RWPE2 (cell line): ENCODE measurements at regions not wholly inside any gene's neighbourhood (a gene's known extent, or its start where the extent isn't known, plus 50 kb on each side); places are given as distances from the start of the nearest gene placed in this dataset.
"Not testable (repeated sequence)": the region's sequence is repeated elsewhere in the genome, so short reads cannot be mapped to it uniquely, and the experiment has no call there.

Experiments
- ATAC-seq: fragments of 200-7000 bp; cut with Tn5 transposase; 3 replicates; pipeline ENCODE4 v1.9.1; 2021; ENCODE audit warnings: low read depth
- DNase-seq: peaks from one replicate; pipeline ENCODE4 v3.0.0-alpha.2; 2020; ENCODE audit warnings: low spot score
- H3K27ac ChIP-seq: fragments of 450-650 bp; 2 replicates; pipeline ENCODE4 v1.5.1; 2017; ENCODE audit warnings: mild to moderate bottlenecking; ENCODE audit not compliant: poor library complexity, severe bottlenecking
- H3K27me3 ChIP-seq: fragments of 250-450 bp; sonication (Bioruptor Pico); 2 replicates; pipeline ENCODE4 v1.5.1; 2021; ENCODE audit warnings: mild to moderate bottlenecking, moderate library complexity; ENCODE audit not compliant: insufficient read depth, poor library complexity, severe bottlenecking
- H3K36me3 ChIP-seq: fragments of 250-450 bp; sonication (Bioruptor Pico); 2 replicates; pipeline ENCODE4 v1.5.1; 2020; ENCODE audit warnings: low read depth, mild to moderate bottlenecking, moderate library complexity
- H3K4me1 ChIP-seq: fragments of 250-450 bp; sonication (Bioruptor Pico); 2 replicates; pipeline ENCODE4 v1.5.1; 2021; ENCODE audit warnings: mild to moderate bottlenecking, moderate library complexity; ENCODE audit not compliant: insufficient read depth, poor library complexity, severe bottlenecking
- H3K4me3 ChIP-seq: fragments of 250-450 bp; sonication (Bioruptor Pico); 2 replicates; pipeline ENCODE4 v1.5.1; 2021; ENCODE audit warnings: mild to moderate bottlenecking, moderate library complexity; ENCODE audit not compliant: severe bottlenecking
- H3K9me3 ChIP-seq: fragments of 250-450 bp; sonication (Bioruptor Pico); 2 replicates; pipeline ENCODE4 v1.5.1; 2021; ENCODE audit warnings: mild to moderate bottlenecking, moderate library complexity; ENCODE audit not compliant: severe bottlenecking
- CTCF ChIP-seq: fragments of 450-650 bp; IDR thresholded peaks from one replicate; pipeline ENCODE4 v1.5.1; 2017; ENCODE audit warnings: mild to moderate bottlenecking, moderate library complexity; ENCODE audit not compliant: poor library complexity, severe bottlenecking

DNA sequence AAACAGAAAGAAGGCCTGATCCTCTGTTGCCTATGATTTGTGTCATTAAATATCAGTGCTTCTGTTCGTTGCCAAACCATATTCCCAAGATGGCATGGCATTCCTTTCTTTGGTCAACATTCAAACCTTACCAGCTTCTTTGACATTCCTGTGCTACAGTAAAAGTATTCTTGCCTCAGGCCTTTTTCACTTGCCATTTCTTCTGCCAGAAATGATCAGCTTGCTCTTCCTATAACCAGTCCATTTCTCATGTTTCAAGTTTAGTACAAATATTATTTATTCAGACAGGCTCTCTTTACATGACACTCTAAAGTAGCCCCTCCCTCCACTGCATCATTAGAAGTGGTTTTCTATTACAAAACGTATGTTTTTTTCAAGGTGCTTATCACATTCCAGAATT is 278.3 kb downstream of the KCNJ2 start:
- ATAC-seq (peak; percentile 29; the same call in 2 of the 3 replicates), DNase-seq (no peak)

DNA sequence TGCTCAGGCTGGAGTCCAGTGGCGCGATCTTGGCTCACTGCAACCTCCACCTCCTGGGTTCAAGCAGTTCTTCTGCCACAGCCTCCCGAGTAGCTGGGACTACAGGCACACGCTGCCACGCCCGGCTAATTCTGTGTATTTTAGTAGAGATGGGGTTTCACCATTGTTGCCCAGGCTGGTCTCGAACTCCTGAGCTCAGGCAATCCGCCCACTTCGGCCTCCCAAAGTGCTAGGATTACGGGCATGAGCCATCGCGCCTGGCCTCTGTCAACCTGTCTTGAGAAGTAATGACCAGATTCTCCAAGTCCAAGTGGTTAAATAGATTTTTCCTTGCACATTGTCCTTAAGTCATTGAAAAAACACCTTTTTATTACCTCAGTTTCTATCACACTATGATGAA is 283.7 kb downstream of the KCNJ2 start:
- not testable (repeated sequence) for DNase-seq, H3K27ac ChIP-seq, H3K9me3 ChIP-seq, ATAC-seq, H3K27me3 ChIP-seq, H3K36me3 ChIP-seq, H3K4me1 ChIP-seq, H3K4me3 ChIP-seq

More for the DNA sequence above, 278.3 kb downstream of the KCNJ2 start:
- Histone ChIP-seq H3K27me3 (no peaks in the 10 kb centered on the region), H3K4me1 (peaks cover 3% of the 10 kb centered on the region), H3K27ac (no peak overlapping the region), H3K4me3 (no peak overlapping the region), H3K36me3 (no peaks in the 10 kb centered on the region), H3K9me3 (no peaks in the 10 kb centered on the region)
- TF ChIP-seq CTCF, result no peak

- Histone ChIP-seq H3K4me1 (no peaks in the 10 kb centered on the region), H3K27me3 (no peaks in the 10 kb centered on the region), H3K36me3 (no peaks in the 10 kb centered on the region), H3K4me3 (no peak overlapping the region), H3K27ac (no peak overlapping the region), H3K9me3 (no peaks in the 10 kb centered on the region)
- ATAC-seq (no peak), DNase-seq (no peak)
- TF ChIP-seq CTCF, result no peak
Measured at GRCh38 chr17:70454377-70454776, 285.0 kb downstream of the KCNJ2 start.

DNA sequence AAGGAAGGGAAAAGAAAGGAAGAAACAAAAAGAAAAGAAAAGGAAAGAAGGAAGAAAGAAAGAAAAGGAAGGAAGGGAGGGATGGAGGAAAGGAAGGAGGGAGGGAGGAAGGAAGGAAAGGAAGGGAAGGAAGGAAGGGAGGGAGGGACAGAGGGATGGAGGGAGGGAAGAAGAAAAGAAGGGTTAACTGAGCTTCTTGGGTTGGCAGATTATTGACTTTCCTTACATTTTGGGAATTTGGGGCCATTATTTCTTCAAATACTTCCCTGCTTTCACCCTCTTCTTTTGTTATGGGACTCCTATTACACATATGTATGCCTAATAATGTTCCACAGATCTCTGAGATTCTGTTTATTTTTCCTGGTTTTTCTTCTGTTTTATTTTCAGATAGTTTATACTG is 285.6 kb downstream of the KCNJ2 start:
- no peak for TF ChIP-seq CTCF
- H3K27ac ChIP-seq, result no peak overlapping the region

DNA sequence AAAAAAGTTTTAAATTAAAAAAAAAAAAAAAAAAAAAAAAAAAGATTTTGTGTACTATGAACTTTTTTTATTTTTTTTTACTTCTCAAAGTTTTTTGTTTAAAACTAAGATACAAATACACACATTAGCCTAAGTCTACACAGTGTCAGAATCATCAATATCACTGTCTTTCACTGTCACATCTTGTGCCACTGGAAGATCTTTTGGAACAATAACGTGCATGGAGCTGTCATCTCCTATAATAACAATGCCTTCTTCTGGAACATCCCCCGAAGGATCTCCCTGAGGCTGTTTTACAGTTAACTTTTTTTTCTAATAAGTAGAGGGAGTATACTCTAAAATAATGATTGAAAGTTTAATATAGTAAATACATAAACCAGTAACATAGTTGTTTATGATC is 295.7 kb downstream of the KCNJ2 start:
- no peak for TF ChIP-seq CTCF
- ATAC-seq (no peak), DNase-seq (no peak)
- no peaks in the 10 kb centered on the region for H3K9me3 ChIP-seq
- H3K27ac ChIP-seq, result no peak overlapping the region
- H3K4me3 ChIP-seq, result no peak overlapping the region
- H3K36me3 ChIP-seq, result no peaks in the 10 kb centered on the region
- H3K4me1 ChIP-seq, result no peaks in the 10 kb centered on the region
- H3K27me3 ChIP-seq, result peaks cover 16% of the 10 kb centered on the region

More for the DNA sequence above, 285.6 kb downstream of the KCNJ2 start:
- no peaks in the 10 kb centered on the region for H3K36me3 ChIP-seq
- no peak overlapping the region for H3K4me3 ChIP-seq
- no peaks in the 10 kb centered on the region for H3K27me3 ChIP-seq
- no peaks in the 10 kb centered on the region for H3K4me1 ChIP-seq
- ATAC-seq (no peak), DNase-seq (no peak)
- no peaks in the 10 kb centered on the region for H3K9me3 ChIP-seq

- Histone ChIP-seq H3K4me1 (no peaks in the 10 kb centered on the region), H3K9me3 (no peaks in the 10 kb centered on the region), H3K36me3 (no peaks in the 10 kb centered on the region), H3K27ac (no peak overlapping the region), H3K27me3 (peaks cover 16% of the 10 kb centered on the region), H3K4me3 (no peak overlapping the region)
- ATAC-seq, result no peak
- TF ChIP-seq CTCF, result no peak
- DNase-seq, result no peak
Measured at GRCh38 chr17:70468661-70469060, 299.3 kb downstream of the KCNJ2 start.
